A673 (cell line): ENCODE measurements at regions not wholly inside any gene's neighbourhood (a gene's known extent, or its start where the extent isn't known, plus 50 kb on each side); places are given as distances from the start of the nearest gene placed in this dataset.
"Not testable (repeated sequence)": the region's sequence is repeated elsewhere in the genome, so short reads cannot be mapped to it uniquely, and the experiment has no call there.

Experiments used
- CTCF ChIP-seq: fragments of 300-800, 200-600 bp; sonication (generic); conservative IDR thresholded peaks from 2 replicates; pipeline ENCODE4 v1.5.1; 2017; ENCODE audit warnings: low read depth, mild to moderate bottlenecking, antibody characterized with exemption, low read length, moderate library complexity, mixed read lengths
- EZH2 ChIP-seq: fragments of 200-600 bp; sonication (generic); IDR thresholded peaks from 2 replicates; pipeline ENCODE4 v1.6.1; 2017; ENCODE audit warnings: borderline replicate concordance, low read depth, mild to moderate bottlenecking, mixed read lengths, antibody characterized with exemption, low read length; ENCODE audit not compliant: poor library complexity, severe bottlenecking

- not testable (repeated sequence) for TF ChIP-seq CTCF, EZH2
Observed at GRCh38 chr3:75527657-75528056, 136.5 kb upstream of the FRG2C start.
